ENCODE measurements at regions not wholly inside any gene's neighbourhood (a gene's known extent, or its start where the extent isn't known, plus 50 kb on each side); places are given as distances from the start of the nearest gene placed in this dataset.

DNA sequence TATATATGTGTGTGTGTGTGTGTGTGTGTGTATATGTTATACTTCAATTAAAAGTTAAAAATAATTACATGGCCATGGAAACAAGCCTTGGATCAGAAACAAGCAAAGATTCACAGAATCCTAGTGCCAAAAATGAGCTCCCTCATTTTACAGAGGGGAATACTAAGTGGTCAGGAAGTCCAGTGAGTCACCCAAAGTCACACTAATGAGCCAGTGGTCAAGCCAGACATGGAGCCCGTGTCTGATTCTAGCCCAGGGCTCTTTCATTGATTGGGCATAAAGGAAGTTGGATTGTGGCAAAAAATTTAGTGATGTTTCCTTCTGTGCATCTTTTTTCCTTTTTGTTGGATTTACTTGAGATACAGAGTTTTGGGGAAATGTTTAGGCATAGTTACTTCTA is 152.5 kb upstream of the NPHP3 start:
- Histone ChIP-seq H3K27ac (no peak overlapping the region), H3K36me3 (replicated peaks) (no peaks in the 10 kb centered on the region), H3K4me3 (ENCODE audit: low read depth, low read length) (no peak overlapping the region), H3K27me3 (replicated peaks) (no peaks in the 10 kb centered on the region)
- TF ChIP-seq, protein P1, sequence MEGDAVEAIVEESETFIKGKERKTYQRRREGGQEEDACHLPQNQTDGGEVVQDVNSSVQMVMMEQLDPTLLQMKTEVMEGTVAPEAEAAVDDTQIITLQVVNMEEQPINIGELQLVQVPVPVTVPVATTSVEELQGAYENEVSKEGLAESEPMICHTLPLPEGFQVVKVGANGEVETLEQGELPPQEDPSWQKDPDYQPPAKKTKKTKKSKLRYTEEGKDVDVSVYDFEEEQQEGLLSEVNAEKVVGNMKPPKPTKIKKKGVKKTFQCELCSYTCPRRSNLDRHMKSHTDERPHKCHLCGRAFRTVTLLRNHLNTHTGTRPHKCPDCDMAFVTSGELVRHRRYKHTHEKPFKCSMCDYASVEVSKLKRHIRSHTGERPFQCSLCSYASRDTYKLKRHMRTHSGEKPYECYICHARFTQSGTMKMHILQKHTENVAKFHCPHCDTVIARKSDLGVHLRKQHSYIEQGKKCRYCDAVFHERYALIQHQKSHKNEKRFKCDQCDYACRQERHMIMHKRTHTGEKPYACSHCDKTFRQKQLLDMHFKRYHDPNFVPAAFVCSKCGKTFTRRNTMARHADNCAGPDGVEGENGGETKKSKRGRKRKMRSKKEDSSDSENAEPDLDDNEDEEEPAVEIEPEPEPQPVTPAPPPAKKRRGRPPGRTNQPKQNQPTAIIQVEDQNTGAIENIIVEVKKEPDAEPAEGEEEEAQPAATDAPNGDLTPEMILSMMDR (IDR thresholded peaks at IDR 0.05; ENCODE audit: low read depth, low read length, missing control alignments), result no peak
- DNase-seq, result no peak
- in situ Hi-C loops (cut with HindIII; ENCODE audit: low pct_ligation_motif_present, low sequenced_read_pairs), result no loop called here

DNA sequence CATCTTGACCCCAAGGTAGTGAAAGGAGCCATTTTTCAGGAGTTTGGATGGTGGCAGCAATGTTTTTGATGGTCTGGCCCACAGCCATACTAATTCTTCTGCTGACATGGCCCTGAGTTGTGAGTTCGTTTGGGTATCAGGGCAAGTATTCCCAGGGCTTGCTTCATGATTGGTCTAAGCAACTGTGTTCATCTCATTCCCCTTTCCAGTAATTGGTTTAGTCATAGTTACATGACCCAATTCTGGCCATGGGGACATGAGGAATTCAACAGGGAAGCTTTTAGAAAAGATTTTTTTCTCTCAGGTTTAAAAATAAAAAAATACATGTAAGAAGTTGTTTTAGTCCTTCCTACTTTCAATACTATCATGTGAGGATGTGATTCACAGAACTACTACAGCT is 150.5 kb upstream of the NPHP3 start:
- Histone ChIP-seq H3K36me3 (replicated peaks) (no peaks in the 10 kb centered on the region), H3K27me3 (replicated peaks) (no peaks in the 10 kb centered on the region), H3K4me3 (ENCODE audit: low read depth, low read length) (no peak overlapping the region), H3K27ac (no peak overlapping the region)
- TF ChIP-seq, protein P1 (IDR thresholded peaks at IDR 0.05; ENCODE audit: low read depth, low read length, missing control alignments), result no peak
- DNase-seq, result no peak
- in situ Hi-C loops (cut with HindIII; ENCODE audit: low pct_ligation_motif_present, low sequenced_read_pairs), result no loop called here

DNA sequence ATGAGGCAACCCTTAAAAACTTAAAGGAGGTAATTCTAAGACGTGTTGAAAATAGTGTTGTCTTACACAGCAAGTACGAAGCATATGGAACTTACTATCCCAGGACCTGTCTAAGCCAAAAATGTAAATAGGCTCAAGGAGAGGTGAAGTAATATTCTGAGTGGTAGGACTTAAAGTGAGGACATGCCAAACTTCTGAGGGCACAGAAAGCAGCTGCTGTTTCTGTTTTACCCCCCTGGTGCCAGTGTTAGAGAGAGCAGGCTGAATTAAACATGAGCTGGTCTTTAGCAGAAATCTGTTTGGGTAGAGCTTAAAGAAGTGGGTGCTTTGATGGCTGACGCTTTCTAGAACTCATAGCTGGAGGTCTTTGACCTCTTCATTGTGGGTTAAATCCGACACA is 149.7 kb upstream of the NPHP3 start:
- TF ChIP-seq, protein P1 (IDR thresholded peaks at IDR 0.05; ENCODE audit: low read depth, low read length, missing control alignments), result no peak
- Histone ChIP-seq H3K27me3 (replicated peaks) (no peaks in the 10 kb centered on the region), H3K4me3 (ENCODE audit: low read depth, low read length) (no peak overlapping the region), H3K36me3 (replicated peaks) (no peaks in the 10 kb centered on the region), H3K27ac (no peak overlapping the region)
- in situ Hi-C loops (cut with HindIII; ENCODE audit: low pct_ligation_motif_present, low sequenced_read_pairs), result no loop called here
- no peak for DNase-seq

DNA sequence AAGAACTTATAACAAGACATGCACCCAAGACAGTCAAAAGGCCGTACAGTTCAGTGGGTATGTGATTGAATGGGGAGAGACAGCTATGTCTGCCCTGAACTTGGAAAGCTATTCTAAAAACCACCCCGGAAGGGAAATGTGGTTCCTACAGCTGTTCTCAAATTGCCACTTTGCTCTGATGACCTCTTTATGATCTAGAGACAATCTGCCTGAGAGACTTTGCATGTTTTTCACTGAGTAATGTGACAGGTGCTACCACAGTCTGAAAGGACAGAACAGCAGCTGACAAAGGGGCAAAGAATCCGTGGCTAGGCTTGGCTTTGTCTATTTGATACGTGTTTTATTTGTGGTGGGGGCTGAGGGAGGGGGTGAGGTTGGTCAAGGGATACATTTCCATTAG is 148.3 kb upstream of the NPHP3 start:
- Histone ChIP-seq H3K36me3 (replicated peaks) (no peaks in the 10 kb centered on the region), H3K27ac (no peak overlapping the region), H3K4me3 (ENCODE audit: low read depth, low read length) (no peak overlapping the region), H3K27me3 (replicated peaks) (no peaks in the 10 kb centered on the region)
- no peak for DNase-seq
- in situ Hi-C loops (cut with HindIII; ENCODE audit: low pct_ligation_motif_present, low sequenced_read_pairs), result no loop called here
- TF ChIP-seq, protein P1 (IDR thresholded peaks at IDR 0.05; ENCODE audit: low read depth, low read length, missing control alignments), result no peak

- H3K4me3 ChIP-seq (ENCODE audit: low read depth, low read length), result no peak overlapping the region
- no peaks in the 10 kb centered on the region for H3K36me3 ChIP-seq (replicated peaks)
- peak; percentile 17 for DNase-seq
- in situ Hi-C loops (cut with HindIII; ENCODE audit: low pct_ligation_motif_present, low sequenced_read_pairs), result no loop called here
- no peak overlapping the region for H3K27ac ChIP-seq
- no peaks in the 10 kb centered on the region for H3K27me3 ChIP-seq (replicated peaks)
- TF ChIP-seq, protein P1 (IDR thresholded peaks at IDR 0.05; ENCODE audit: low read depth, low read length, missing control alignments), result no peak
These were observed 145.7 kb upstream of the NPHP3 start for GRCh38 chr3:132867956-132868355.

DNA sequence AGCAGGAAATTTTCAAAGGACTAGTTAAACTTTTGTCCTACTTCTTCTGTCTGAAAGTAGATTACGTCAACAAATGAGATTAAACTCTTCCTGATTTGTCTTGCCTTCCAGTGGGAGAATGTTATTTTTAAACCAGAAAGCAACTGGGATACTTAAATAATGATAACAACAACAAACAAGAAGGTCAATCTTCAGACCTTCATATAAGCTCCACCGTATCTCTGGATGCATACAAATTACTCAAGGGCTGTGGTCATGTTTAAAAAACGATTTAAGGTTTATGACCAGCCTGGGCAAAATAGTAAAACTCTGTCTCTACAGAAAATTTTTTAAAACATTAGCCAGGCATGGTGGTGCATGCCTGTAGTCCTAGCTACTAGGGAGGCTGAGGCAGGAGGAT is 145.3 kb upstream of the NPHP3 start:
- no peak overlapping the region for H3K27ac ChIP-seq
- TF ChIP-seq, protein P1 (IDR thresholded peaks at IDR 0.05; ENCODE audit: low read depth, low read length, missing control alignments), result no peak
- H3K36me3 ChIP-seq (replicated peaks), result no peaks in the 10 kb centered on the region
- DNase-seq, result no peak
- H3K27me3 ChIP-seq (replicated peaks), result no peaks in the 10 kb centered on the region
- in situ Hi-C loops (cut with HindIII; ENCODE audit: low pct_ligation_motif_present, low sequenced_read_pairs), result no loop called here
- no peak overlapping the region for H3K4me3 ChIP-seq (ENCODE audit: low read depth, low read length)

Measured in brain microvascular endothelial cell (primary cell).